H1 (cell line): ENCODE measurements at regions not wholly inside any gene's neighbourhood (a gene's known extent, or its start where the extent isn't known, plus 50 kb on each side); places are given as distances from the start of the nearest gene placed in this dataset.

ENCODE experiments used
- CTCF ChIA-PET: fragments of 300-600 bp; sonication (Branson Sonifier 250); formaldehyde crosslinking; loops from one replicate; lab custom pipeline; 2021; ENCODE audit not compliant: partially characterized antibody; lab: Charles Lee
- POLR2A ChIA-PET: fragments of 300-600 bp; sonication (Branson Sonifier 250); formaldehyde crosslinking; loops from one replicate; lab custom pipeline; 2021; ENCODE audit warnings: inconsistent platforms; ENCODE audit not compliant: partially characterized antibody; lab: Charles Lee
- DNase-seq, 2 experiments: peaks; one replicate each; pipeline versions ENCODE4 v3.0.0 to v3.0.0-alpha.2; 2010 to 2022; ENCODE audit warnings: low spot score in 2 of 2, low read depth in 1 of 2, mixed read lengths in 1 of 2
- FAIRE-seq: peaks from 2 replicates; lab custom pipeline; 2011; peaks lifted over from hg19 to GRCh38; lab: Jason Lieb, UNC
- H2AFZ ChIP-seq: 2 replicates; pipeline ENCODE4 v1.8.1; 2012; ENCODE audit warnings: low read length, inconsistent platforms
- H2AK5ac ChIP-seq: 2 replicates; pipeline ENCODE4 v1.6.1; 2013; ENCODE audit warnings: low read depth, low read length
- H2BK120ac ChIP-seq: replicated peaks from 2 replicates; pipeline ENCODE3; 2013; ENCODE audit warnings: low read depth, low read length, inconsistent platforms
- H2BK12ac ChIP-seq: 2 replicates; pipeline ENCODE4 v1.6.1; 2013; ENCODE audit warnings: low read depth, low read length
- H2BK15ac ChIP-seq: 2 replicates; pipeline ENCODE4 v1.6.1; 2013; ENCODE audit warnings: low read length
- H2BK20ac ChIP-seq: 2 replicates; pipeline ENCODE4 v1.6.1; 2013; ENCODE audit warnings: low read length
- H2BK5ac ChIP-seq: 2 replicates; pipeline ENCODE4 v1.6.1; 2013; ENCODE audit warnings: low read depth, low read length
- H3K14ac ChIP-seq: 2 replicates; pipeline ENCODE4 v1.6.1; 2013; ENCODE audit warnings: inconsistent platforms; ENCODE audit not compliant: insufficient read length
- H3K18ac ChIP-seq: 2 replicates; pipeline ENCODE4 v1.6.1; 2013; ENCODE audit warnings: low read length; ENCODE audit errors: extremely low read depth
- H3K23ac ChIP-seq: 2 replicates; pipeline ENCODE4 v1.6.1; 2013; ENCODE audit warnings: inconsistent platforms; ENCODE audit not compliant: insufficient read length
- H3K23me2 ChIP-seq: 2 replicates; pipeline ENCODE4 v1.6.1; 2013; ENCODE audit warnings: low read depth, low read length
- H3K27ac ChIP-seq: 2 replicates; pipeline ENCODE4 v1.6.1; 2011; ENCODE audit warnings: low read depth, low read length, inconsistent platforms
- H3K27me3 ChIP-seq, 4 experiments: replicated peaks in 1 of 4; 1 replicate in 1 of 4; 2 replicates in 3 of 4; pipeline versions ENCODE4 v1.6.1 to v1.8.1; 2011 to 2013; ENCODE audit warnings: low read length in 3 of 4, mild to moderate bottlenecking in 3 of 4, inconsistent platforms in 2 of 4, mixed read lengths in 2 of 4, moderate library complexity in 1 of 4; ENCODE audit not compliant: control insufficient read depth in 3 of 4, insufficient read depth in 3 of 4; ENCODE audit errors: extremely low read depth in 1 of 4
- H3K36me3 ChIP-seq, 4 experiments: 2 replicates each; pipeline versions ENCODE4 v1.6.1 to v1.8.1; 2011 to 2013; ENCODE audit warnings: mild to moderate bottlenecking in 4 of 4, low read length in 3 of 4, moderate library complexity in 2 of 4, control low read depth in 1 of 4, inconsistent platforms in 1 of 4; ENCODE audit not compliant: insufficient read depth in 4 of 4, control insufficient read depth in 2 of 4
- H3K4ac ChIP-seq: replicated peaks from 2 replicates; pipeline ENCODE3; 2013; ENCODE audit warnings: low read length, low read depth, mixed read lengths, inconsistent platforms; ENCODE audit not compliant: insufficient read length
- H3K4me1 ChIP-seq, 4 experiments: replicated peaks in 1 of 4; 1 replicate in 1 of 4; 2 replicates in 3 of 4; pipeline versions ENCODE4 v1.6.1 to v1.8.1; 2011 to 2013; ENCODE audit warnings: low read length in 3 of 4, inconsistent platforms in 2 of 4, mixed read lengths in 1 of 4; ENCODE audit not compliant: insufficient read depth in 4 of 4, control insufficient read depth in 3 of 4
- H3K4me2 ChIP-seq, 2 experiments: 2 replicates each; pipeline versions ENCODE4 v1.6.1 to v1.8.1; 2011 to 2013; ENCODE audit warnings: low read depth in 2 of 2, low read length in 2 of 2, control low read depth in 1 of 2, inconsistent platforms in 1 of 2, mild to moderate bottlenecking in 1 of 2; ENCODE audit not compliant: insufficient read depth in 1 of 2
- H3K4me3 ChIP-seq, 4 experiments: fragments of 200-600, 300-600 bp in 1 of 4; sonication (generic), shearing (Covaris generic), sonication (Bioruptor Twin) in 1 of 4; 2 replicates each; pipeline versions ENCODE4 v1.5.1 to v1.8.1; 2011 to 2016; ENCODE audit warnings: low read length in 4 of 4, low read depth in 3 of 4, control low read depth in 2 of 4, inconsistent platforms in 2 of 4, mild to moderate bottlenecking in 2 of 4, mixed read lengths in 1 of 4, moderate library complexity in 1 of 4; ENCODE audit not compliant: insufficient read depth in 2 of 4; ENCODE audit errors: extremely low read depth in 1 of 4
- H3K56ac ChIP-seq: replicated peaks from 2 replicates; pipeline ENCODE3; 2013; ENCODE audit warnings: low read depth, mild to moderate bottlenecking, mixed read lengths, low read length, inconsistent platforms; ENCODE audit not compliant: insufficient read length
- H3K79me1 ChIP-seq: 2 replicates; pipeline ENCODE4 v1.6.1; 2013; ENCODE audit warnings: low read depth, low read length, control low read depth
- H3K79me2 ChIP-seq, 2 experiments: 2 replicates each; pipeline versions ENCODE4 v1.6.1 to v1.8.1; 2012 to 2013; ENCODE audit warnings: low read length in 2 of 2, mild to moderate bottlenecking in 2 of 2, inconsistent platforms in 1 of 2; ENCODE audit not compliant: insufficient read depth in 2 of 2, control insufficient read depth in 1 of 2
- H3K9ac ChIP-seq, 4 experiments: replicated peaks in 1 of 4; 1 replicate in 1 of 4; 2 replicates in 3 of 4; pipeline versions ENCODE4 v1.6.1 to v1.8.1; 2011 to 2013; ENCODE audit warnings: low read depth in 3 of 4, low read length in 3 of 4, control low read depth in 2 of 4, mild to moderate bottlenecking in 2 of 4, moderate library complexity in 2 of 4, inconsistent platforms in 1 of 4; ENCODE audit errors: extremely low read depth in 1 of 4
- H3K9me3 ChIP-seq, 2 experiments: 2 replicates each; pipeline versions ENCODE4 v1.6.1 to v1.8.1; 2012 to 2013; ENCODE audit warnings: mild to moderate bottlenecking in 2 of 2, moderate library complexity in 2 of 2, control low read depth in 1 of 2, inconsistent platforms in 1 of 2, low read depth in 1 of 2, low read length in 1 of 2, mixed read lengths in 1 of 2; ENCODE audit not compliant: insufficient read depth in 2 of 2
- H4K20me1 ChIP-seq, 2 experiments: replicated peaks in 1 of 2; 2 replicates each; pipeline versions ENCODE3 to v1.8.1; 2011 to 2013; ENCODE audit warnings: inconsistent platforms in 2 of 2, low read length in 2 of 2, mild to moderate bottlenecking in 1 of 2; ENCODE audit not compliant: insufficient read depth in 2 of 2, control insufficient read depth in 1 of 2
- H4K5ac ChIP-seq: 2 replicates; pipeline ENCODE4 v1.6.1; 2013; ENCODE audit warnings: low read length, low read depth, mixed read lengths, inconsistent platforms; ENCODE audit not compliant: insufficient read length
- H4K8ac ChIP-seq: 2 replicates; pipeline ENCODE4 v1.8.0; 2013; ENCODE audit warnings: mild to moderate bottlenecking, moderate library complexity, low read length, inconsistent platforms; ENCODE audit not compliant: insufficient read depth; ENCODE audit errors: extremely low read depth
- H4K91ac ChIP-seq: replicated peaks from 2 replicates; pipeline ENCODE3; 2013; ENCODE audit warnings: low read length, mixed read lengths, inconsistent platforms; ENCODE audit not compliant: insufficient read length
- ASH2L ChIP-seq: fragments of 200-600, 300-600 bp; sonication (generic); IDR thresholded peaks from one replicate; pipeline ENCODE4 v1.7.1; 2017; ENCODE audit warnings: low read length
- BCL11A ChIP-seq, 2 experiments: IDR thresholded peaks; one replicate each; pipeline ENCODE4 v1.6.1; 2011; ENCODE audit warnings: low read depth in 2 of 2, low read length in 2 of 2, mild to moderate bottlenecking in 2 of 2
- CBX8 ChIP-seq: fragments of 300-800, 300-1000 bp; sonication (generic); IDR thresholded peaks from 2 replicates; pipeline ENCODE4 v1.7.1; 2016; ENCODE audit warnings: low read depth, low read length, borderline replicate concordance
- CTBP2 ChIP-seq: IDR thresholded peaks from 2 replicates; pipeline ENCODE4 v1.7.0; 2011; ENCODE audit warnings: borderline replicate concordance, mild to moderate bottlenecking, moderate library complexity, mixed read lengths, low read length; ENCODE audit not compliant: insufficient read depth, insufficient read length
- EZH2 ChIP-seq: fragments of 200-600 bp; sonication (generic); IDR thresholded peaks from 2 replicates; pipeline ENCODE4 v1.7.1; 2012; ENCODE audit warnings: low read depth, mild to moderate bottlenecking, moderate library complexity, low read length, inconsistent platforms; ENCODE audit not compliant: severe bottlenecking
- JUN ChIP-seq: IDR thresholded peaks from 2 replicates; pipeline ENCODE4 v1.6.1; 2011; ENCODE audit warnings: low read depth, mild to moderate bottlenecking, improper control_type of control experiment, low read length
- KDM1A ChIP-seq: fragments of 200-600, 300-600 bp; sonication (generic); IDR thresholded peaks from 2 replicates; pipeline ENCODE4 v1.7.1; 2016; ENCODE audit warnings: mild to moderate bottlenecking, low read length, borderline replicate concordance
- MAFK ChIP-seq: IDR thresholded peaks from 2 replicates; pipeline ENCODE4 v1.6.1; 2012; ENCODE audit warnings: low read depth, mild to moderate bottlenecking, improper control_type of control experiment, low read length
- RAD21 ChIP-seq, 2 experiments: IDR thresholded peaks in 1 of 2; conservative IDR thresholded peaks in 1 of 2; 2 replicates each; pipeline ENCODE4 v1.6.1; 2011; ENCODE audit warnings: low read depth in 2 of 2, low read length in 2 of 2, improper control_type of control experiment in 1 of 2, inconsistent platforms in 1 of 2, mild to moderate bottlenecking in 1 of 2, moderate library complexity in 1 of 2
- SAP30 ChIP-seq: fragments of 300-600 bp; sonication (generic); IDR thresholded peaks from 2 replicates; pipeline ENCODE4 v1.7.1; 2012; ENCODE audit warnings: low read length, moderate library complexity, mild to moderate bottlenecking, inconsistent platforms; ENCODE audit not compliant: insufficient read depth, insufficient replicate concordance
- TAF1 ChIP-seq: IDR thresholded peaks from 2 replicates; pipeline ENCODE4 v1.6.1; 2011; ENCODE audit warnings: mild to moderate bottlenecking, low read depth, low read length
- TEAD4 ChIP-seq: IDR thresholded peaks from 2 replicates; pipeline ENCODE4 v1.6.1; 2012; ENCODE audit warnings: low read depth, low read length, inconsistent platforms, mixed read lengths
- ZNF274 ChIP-seq: IDR thresholded peaks from 2 replicates; pipeline ENCODE4 v1.7.0; 2012; ENCODE audit warnings: low read length, borderline replicate concordance; ENCODE audit errors: extremely low read depth
- WGBS, 2 experiments: shearing (Covaris generic) in 1 of 2; methylation state at CpG; one replicate each; pipeline versions ENCODE4 v1.1.6 to v1.1.7; 2013 to 2015; ENCODE audit warnings: low lambda C conversion rate in 2 of 2, mixed read lengths in 2 of 2, inconsistent platforms in 1 of 2, low coverage in 1 of 2, missing lambda C conversion rate in 1 of 2; ENCODE audit not compliant: insufficient replicate concordance in 2 of 2, insufficient coverage in 1 of 2, insufficient read length in 1 of 2; ENCODE audit errors: extremely low coverage in 1 of 2, missing lambda C conversion rate in 1 of 2; 5-methylcytosine and 5-hydroxymethylcytosine counted together

DNA sequence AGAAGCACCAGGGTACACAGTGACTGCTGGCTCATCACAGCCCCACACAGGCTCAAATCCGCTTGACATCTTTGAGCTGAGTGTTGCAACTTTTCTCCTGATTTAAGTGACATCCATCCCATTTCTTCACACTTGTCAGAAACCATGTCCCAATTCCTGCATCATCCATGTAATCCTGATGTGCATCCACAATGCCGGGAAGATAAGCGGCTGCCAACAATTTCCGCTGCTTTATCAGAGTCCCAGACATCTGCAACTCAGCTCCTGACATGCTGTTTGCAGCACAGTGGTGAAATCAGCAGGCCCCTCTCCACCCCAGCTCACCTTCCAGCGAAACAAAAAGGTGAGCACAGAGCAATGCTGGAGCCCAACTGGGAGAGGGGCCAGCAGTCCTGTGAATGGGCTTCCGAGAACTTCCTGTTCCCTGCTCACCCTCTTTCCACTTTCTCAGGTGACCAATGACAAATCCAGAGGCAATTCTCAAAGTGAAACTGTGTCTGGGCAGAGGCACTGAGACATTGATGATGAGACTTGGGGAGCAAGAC, 581.0 kb downstream of the AJAP1 start:
- H2BK5ac ChIP-seq = no peak overlapping the region
- no peak overlapping the region for H3K9ac ChIP-seq
- peaks cover 0 to 4% of the 10 kb centered on the region in 2 experiments; a peak in 2 of 4 replicates for H3K9me3 ChIP-seq
- no peak overlapping the region for H2BK20ac ChIP-seq
- peak overlapping the region; percentile 18 for H2BK120ac ChIP-seq
- no peak overlapping the region for H3K27ac ChIP-seq
- 87% methylated on average over 6 of the region's 6 CpGs; no CpG with 5 or more reads in 1 of the 2 experiments for WGBS, 2 experiments
- no peak for FAIRE-seq
- H3K18ac ChIP-seq = no peak overlapping the region
- H3K23ac ChIP-seq = no peak overlapping the region
- H3K4ac ChIP-seq = no peak overlapping the region
- POLR2A ChIA-PET = no interaction called here
- peaks cover 0 to 2% of the 10 kb centered on the region in 2 experiments for H4K20me1 ChIP-seq
- H3K79me1 ChIP-seq = no peaks in the 10 kb centered on the region
- H3K4me3 ChIP-seq = no peak overlapping the region
- H2BK12ac ChIP-seq = no peak overlapping the region; the same call in 1 of the 2 replicates
- no peak overlapping the region for H3K56ac ChIP-seq
- peaks cover 3 to 8% (median 5%) of the 10 kb centered on the region in 4 experiments; a peak in 5 of 7 replicates for H3K4me1 ChIP-seq
- H4K5ac ChIP-seq = no peak overlapping the region
- H2BK15ac ChIP-seq = no peak overlapping the region
- H3K36me3 ChIP-seq = no peaks in the 10 kb centered on the region
- H4K8ac ChIP-seq = no peak overlapping the region
- CTCF ChIA-PET = interaction anchor here (1.0 to 1.6 kb wide), 5 partner anchors 17 to 409 kb away, joined by 3 to 4 read pairs (median 3); no protein-coding TSS in a partner anchor
- no peaks in the 10 kb centered on the region; a peak in 2 of 7 replicates for H3K27me3 ChIP-seq
- no peak overlapping the region for H2AK5ac ChIP-seq
- H3K23me2 ChIP-seq = no peaks in the 10 kb centered on the region
- no peak for DNase-seq
- no peak overlapping the region for H4K91ac ChIP-seq
- no peaks in the 10 kb centered on the region for H3K79me2 ChIP-seq
- H2AFZ ChIP-seq = no peak overlapping the region
- H3K4me2 ChIP-seq = peak overlapping the region; percentile 19 to 22; a peak in 2 of 4 replicates
- H3K14ac ChIP-seq = no peak overlapping the region
- no peak for TF ChIP-seq KDM1A
- no peak for TF ChIP-seq ZNF274
- TF ChIP-seq SAP30 = no peak
- no peak for TF ChIP-seq EZH2
- TF ChIP-seq TAF1 = no peak
- TF ChIP-seq BCL11A (IDR thresholded peaks at IDR 0.05; ENCODE audit: low read depth in 2 of 2, low read length in 2 of 2) = no peak
- no peak for TF ChIP-seq TEAD4
- TF ChIP-seq MAFK = no peak
- no peak for TF ChIP-seq CBX8
- TF ChIP-seq CTBP2 = no peak
- TF ChIP-seq ASH2L = no peak
- no peak for TF ChIP-seq RAD21 (IDR thresholded peaks at IDR 0.05 in 1 of 2, conservative IDR thresholded peaks at IDR 0.05 in 1 of 2; ENCODE audit: low read depth in 2 of 2, low read length in 2 of 2)
- TF ChIP-seq JUN = no peak
